Epidermal melanocyte (primary cell): ENCODE measurements at regions not wholly inside any gene's neighbourhood (a gene's known extent, or its start where the extent isn't known, plus 50 kb on each side); places are given as distances from the start of the nearest gene placed in this dataset.

Experiments used
- DNase-seq: peaks from one replicate; pipeline ENCODE4 v3.0.0; 2011; ENCODE audit warnings: low spot score; ENCODE audit not compliant: insufficient read length

DNA sequence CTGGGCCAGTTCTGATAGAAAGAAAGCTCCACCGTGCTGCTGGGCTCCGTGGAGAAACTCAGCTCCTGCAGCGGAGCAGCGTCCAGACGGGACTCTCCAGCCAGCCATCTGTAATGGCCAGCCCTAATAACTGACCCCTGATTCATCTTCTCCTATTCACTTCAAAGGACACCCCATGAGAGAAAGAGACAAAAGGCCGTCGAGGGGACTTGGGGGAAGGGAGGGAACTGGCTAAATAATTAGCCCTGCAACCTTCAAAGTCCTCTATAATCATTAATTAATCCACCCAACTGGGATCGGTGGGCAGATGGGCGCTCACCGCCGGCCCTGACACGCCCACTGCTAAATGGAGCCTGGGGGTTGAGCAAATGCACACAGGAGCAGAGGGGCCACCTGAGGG, 512.4 kb downstream of the CD83 start:
- no peak for DNase-seq

DNA sequence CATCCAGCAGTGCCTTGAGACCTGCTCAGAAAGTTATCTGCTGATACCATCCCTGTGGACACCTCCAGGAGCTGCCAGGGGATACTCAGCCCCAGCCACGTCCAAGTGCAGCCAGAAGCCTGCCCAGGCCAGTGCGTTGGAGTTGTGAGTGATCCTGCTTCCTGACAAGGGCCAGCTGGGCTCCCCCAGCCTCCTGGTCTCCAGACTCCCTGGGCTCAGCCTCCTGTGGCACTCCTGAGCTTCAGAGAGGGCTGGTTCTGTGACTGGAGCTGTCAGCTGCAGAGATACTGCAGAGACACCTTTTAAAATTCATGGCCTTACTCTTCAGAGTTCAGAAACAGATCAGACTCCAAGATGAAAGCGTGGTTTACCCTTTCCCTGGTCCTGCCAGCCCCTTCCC, 515.9 kb downstream of the CD83 start:
- no peak for DNase-seq

DNA sequence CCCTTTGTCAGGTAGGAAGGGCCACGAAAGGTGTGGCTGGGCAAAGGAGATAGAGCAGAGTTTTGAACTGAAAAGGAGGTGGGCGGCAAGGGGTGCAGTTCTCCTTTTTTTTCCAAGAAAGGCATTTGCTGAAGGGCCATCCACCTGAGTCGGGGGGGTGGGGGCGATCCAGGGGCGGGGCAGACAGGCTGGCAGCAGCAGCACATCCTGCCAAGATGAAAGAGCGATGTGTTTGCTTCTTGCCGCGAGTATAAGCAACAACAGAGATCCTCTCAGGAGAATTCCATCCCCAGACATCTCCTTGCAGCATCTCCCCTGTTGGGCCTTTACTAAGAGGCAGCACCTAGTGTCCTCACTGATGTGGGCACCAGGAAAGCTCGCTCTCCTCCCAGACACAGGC, 516.5 kb downstream of the CD83 start:
- DNase-seq, result no peak

- DNase-seq, result no peak
Measured at GRCh38 chr6:14635195-14635594, 517.6 kb downstream of the CD83 start.

DNA sequence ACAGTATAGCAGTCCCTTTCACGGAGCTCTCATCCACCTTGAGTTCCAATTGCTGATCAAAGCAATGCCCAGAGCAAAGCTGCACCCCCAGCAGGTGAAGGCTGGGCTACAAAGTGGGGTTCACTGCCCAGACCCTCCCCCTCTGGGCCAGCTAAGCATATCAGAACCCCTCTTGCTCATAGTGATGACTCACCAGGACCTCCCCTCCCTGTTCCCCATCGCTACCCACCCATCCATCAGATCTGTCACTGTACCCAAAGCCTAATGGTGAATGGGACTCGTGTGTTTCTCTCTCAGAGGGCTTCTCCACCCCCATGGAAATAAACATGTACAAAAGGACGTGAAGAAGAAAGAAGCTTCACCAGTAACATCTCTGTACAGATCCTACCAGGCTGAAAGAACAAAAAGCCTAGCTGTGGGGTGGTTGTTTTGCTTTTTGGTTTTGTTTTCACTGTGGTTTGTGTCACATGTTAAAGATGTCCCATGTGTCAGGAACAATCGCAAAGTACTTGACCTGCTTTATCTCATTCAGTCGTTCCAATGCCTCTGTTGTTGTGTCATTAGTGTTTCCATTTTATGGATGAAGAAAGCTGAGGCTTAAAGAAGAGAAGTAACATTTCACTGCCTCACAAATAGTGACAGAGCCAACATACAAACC, 518.5 kb downstream of the CD83 start:
- no peak for DNase-seq

GRCh38 chr6:14638435-14638905, 520.9 kb downstream of the CD83 start:
- DNase-seq, result no peak

- DNase-seq, result peak; percentile 40
Measured at GRCh38 chr6:14638906-14639761, 521.6 kb downstream of the CD83 start.

- no peak for DNase-seq
Measured at GRCh38 chr6:14639983-14640599, 522.5 kb downstream of the CD83 start.

DNA sequence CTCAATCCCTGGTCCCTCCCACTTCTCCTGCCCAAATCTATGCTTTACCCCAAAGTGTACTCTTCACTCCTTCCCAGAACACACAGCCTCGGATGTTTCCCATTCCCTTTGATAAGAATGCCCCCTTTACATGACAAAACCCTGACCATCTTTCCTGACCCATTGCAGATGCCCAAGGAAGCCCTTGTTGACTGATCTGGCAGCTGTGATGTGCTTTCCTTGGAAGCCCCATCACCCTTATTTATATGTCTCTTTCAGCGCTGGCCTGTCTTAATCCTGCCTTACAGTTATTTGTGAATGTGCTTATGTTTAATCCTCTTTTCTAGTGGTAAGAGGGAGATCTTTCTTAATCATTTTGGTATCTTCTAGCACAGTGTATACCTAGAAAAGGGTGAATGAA, 523.1 kb downstream of the CD83 start:
- no peak for DNase-seq

GRCh38 chr6:14641423-14642135, 524.0 kb downstream of the CD83 start:
- no peak for DNase-seq

DNA sequence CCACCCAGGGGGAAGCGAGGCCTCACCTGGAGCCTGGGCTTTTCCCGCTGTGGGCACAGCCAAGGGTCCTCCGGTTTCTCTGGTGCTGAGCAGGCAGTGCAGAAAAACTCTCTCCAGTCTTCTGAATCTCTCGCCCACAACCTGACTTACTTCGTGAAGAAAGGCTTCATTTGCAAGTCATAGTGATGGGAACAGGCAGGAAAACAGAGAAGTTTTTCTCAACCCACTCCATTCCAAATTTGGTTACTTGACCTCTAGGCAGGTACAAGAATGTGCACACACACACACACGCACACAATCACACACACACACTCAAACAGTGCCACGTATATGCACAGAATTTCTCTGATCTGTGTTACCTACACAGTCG, 524.5 kb downstream of the CD83 start:
- no peak for DNase-seq

DNA sequence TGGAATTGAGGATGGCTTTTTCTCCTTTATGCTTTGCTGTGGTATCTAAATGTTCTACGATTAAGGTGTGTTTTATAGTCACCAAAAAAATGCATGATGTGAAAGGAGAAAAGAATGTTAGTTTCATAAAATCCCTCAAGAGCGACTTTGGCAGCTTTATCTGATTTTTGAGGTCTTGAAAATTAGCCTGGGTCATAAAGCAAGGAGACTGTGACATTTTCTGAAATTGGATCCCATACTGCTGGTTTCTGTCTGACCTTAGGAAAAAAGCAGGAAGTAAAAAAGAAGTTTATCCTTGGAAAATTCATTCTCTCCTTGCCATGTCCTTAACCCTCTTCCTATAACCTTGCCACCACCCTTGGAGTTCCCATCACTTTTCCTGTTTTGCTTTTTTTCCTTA, 525.3 kb downstream of the CD83 start:
- no peak for DNase-seq

- DNase-seq, result no peak
Measured at GRCh38 chr6:14644381-14644780, 526.8 kb downstream of the CD83 start.

DNA sequence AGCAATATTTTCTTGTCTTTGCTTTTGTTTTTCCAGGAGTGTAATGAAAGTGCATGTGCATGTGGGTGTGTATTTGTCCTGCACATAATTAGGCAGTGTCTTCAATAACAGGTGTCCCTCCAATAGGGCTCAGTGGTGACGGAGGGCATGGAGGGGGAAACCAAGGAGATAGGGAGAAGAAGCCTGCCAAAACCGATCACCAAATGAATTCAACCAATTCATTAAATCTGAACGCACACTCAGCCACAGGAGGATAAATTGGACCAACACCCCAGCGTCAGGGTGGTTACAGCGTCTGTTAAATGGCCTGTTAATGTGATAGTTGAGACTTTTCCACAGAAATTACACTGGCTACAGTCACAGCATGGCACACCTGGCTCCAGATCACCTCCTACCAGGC, 527.6 kb downstream of the CD83 start:
- no peak for DNase-seq

GRCh38 chr6:14645841-14646240, 528.3 kb downstream of the CD83 start:
- no peak for DNase-seq

DNA sequence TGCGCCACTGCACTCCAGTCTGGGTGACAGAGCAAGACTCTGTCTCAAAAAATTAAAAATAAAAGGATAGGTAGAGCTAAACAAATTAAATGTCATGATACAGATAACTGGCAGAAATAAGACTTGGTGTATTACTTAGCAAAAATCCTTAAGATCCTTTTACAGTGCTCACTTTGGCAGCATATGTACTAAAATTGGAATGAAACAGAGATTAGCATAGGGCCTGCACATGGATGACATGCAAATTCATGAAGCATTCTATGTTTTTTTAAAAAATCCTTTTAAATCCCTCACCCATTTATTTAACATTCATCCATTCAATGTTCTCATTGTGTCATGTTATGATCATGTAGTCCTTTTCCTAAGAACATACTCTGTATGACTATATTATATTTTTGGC, 528.8 kb downstream of the CD83 start:
- no peak for DNase-seq

- no peak for DNase-seq
Measured at GRCh38 chr6:14647357-14647756, 529.8 kb downstream of the CD83 start.

DNA sequence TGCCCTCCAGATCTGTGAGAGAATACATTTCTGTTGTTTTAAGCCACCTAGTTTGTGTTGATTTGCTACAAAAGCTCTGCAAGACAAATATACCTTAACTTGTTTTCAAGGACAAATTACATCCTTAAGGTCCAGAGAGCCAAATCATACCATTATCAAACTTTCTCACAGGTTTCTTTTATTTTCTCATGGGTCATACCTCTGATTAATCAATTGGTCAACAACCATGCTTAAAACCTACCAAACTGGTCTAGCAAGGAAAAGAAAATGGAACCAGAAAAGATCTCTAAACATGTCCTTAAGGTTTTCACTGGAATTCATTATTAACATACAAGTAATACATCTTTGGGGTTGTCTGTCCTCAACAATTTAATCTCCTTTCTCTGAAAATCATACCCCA, 535.0 kb downstream of the CD83 start:
- no peak for DNase-seq

DNA sequence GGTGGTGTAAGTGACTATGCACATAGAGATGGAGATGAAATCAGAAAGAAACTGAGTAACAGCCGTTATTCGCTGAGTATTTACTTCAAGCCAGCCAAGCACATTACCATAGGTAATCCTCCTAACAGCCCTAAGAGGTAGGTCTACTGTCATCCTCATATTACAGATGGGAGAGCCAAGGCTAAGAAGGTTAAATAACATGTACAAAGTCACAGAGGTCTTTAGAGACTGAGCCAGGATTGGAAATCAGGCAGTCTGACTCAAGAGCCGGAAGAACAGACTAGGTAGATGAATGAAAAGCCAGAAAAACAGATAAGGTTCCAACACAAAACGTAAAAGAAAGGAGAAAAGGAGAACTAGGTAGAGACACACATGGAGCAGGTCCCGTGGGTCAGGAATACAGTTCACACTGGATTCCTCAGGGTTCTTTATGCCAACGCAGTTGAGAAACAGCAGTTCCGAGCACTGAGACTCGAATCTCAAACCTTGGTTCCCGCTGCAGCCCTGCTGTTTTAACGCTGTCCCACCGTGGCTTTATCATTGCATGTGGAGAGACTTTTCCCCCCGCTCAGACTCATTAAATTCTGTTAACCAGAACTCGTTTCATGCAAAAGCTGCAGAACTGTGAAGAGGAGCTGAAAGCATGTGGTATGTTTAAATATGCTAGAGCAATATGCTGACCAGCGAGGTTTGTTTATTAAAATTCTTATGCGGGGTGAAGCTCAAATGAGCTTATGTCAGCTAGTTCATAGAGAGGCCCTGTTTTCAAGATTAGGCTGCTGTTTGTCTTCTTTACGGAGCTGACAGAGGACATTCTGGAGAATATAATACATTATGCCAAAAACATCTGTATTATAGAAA, 537.9 kb downstream of the CD83 start:
- DNase-seq, result no peak

DNA sequence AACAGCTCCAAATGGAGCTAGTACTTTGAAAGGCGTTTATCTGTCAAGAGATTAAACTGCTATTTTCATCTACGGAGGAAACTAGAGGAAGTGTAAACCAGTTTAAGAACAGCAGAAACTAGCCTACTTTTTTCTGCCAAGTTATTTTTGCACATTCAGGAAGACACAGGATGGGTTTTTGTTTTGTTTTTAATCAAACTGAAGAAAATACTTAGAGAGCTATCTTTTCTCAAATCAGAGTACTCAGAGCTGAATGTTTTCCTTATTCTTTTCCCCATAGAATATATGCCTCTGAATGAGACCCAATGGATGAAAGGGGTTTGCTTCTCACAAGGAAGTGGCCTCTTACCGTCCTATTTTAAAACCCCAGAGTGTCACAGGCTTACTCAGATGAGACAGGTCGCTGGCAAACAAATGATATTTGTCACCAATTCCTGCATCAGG, 538.5 kb downstream of the CD83 start:
- no peak for DNase-seq

- no peak for DNase-seq
Measured at GRCh38 chr6:14656649-14657048, 539.1 kb downstream of the CD83 start.
